MV-4-11 (cell line): ENCODE measurements at regions not wholly inside any gene's neighbourhood (a gene's known extent, or its start where the extent isn't known, plus 50 kb on each side); places are given as distances from the start of the nearest gene placed in this dataset.
"Not testable (repeated sequence)": the region's sequence is repeated elsewhere in the genome, so short reads cannot be mapped to it uniquely, and the experiment has no call there.

Source experiments
- DNase-seq: peaks from one replicate; lab custom pipeline; 2025; lab: John Stamatoyannopoulos, UW

GRCh38 chr22:48510599-48510998 lies 1317.1 kb downstream of the BRD1 start:
- no peak for DNase-seq

GRCh38 chr22:48507595-48508350 lies 1319.9 kb downstream of the BRD1 start:
- no peak for DNase-seq

- no peak for DNase-seq
Observed at GRCh38 chr22:48507171-48507570, 1320.5 kb downstream of the BRD1 start.

GRCh38 chr22:48506506-48507145 lies 1321.0 kb downstream of the BRD1 start:
- DNase-seq, result no peak

- no peak for DNase-seq
Observed at GRCh38 chr22:48505891-48506290, 1321.8 kb downstream of the BRD1 start.

GRCh38 chr22:48504519-48505140 lies 1323.0 kb downstream of the BRD1 start:
- no peak for DNase-seq

- DNase-seq, result no peak
Observed at GRCh38 chr22:48503876-48504275, 1323.8 kb downstream of the BRD1 start.

GRCh38 chr22:48503035-48503625 lies 1324.5 kb downstream of the BRD1 start:
- no peak for DNase-seq

GRCh38 chr22:48501231-48501750 lies 1326.4 kb downstream of the BRD1 start:
- no peak for DNase-seq

GRCh38 chr22:48500471-48501230 lies 1327.0 kb downstream of the BRD1 start:
- no peak for DNase-seq

- no peak for DNase-seq
Observed at GRCh38 chr22:48499456-48500425, 1327.9 kb downstream of the BRD1 start.

- DNase-seq, result no peak
Observed at GRCh38 chr22:48498526-48499331, 1328.9 kb downstream of the BRD1 start.

- not testable (repeated sequence) for DNase-seq
Observed at GRCh38 chr22:48497743-48498520, 1329.7 kb downstream of the BRD1 start.

- DNase-seq, result no peak
Observed at GRCh38 chr22:48496987-48497650, 1330.6 kb downstream of the BRD1 start.

- DNase-seq, result no peak
Observed at GRCh38 chr22:48496226-48496845, 1331.3 kb downstream of the BRD1 start.

- DNase-seq, result no peak
Observed at GRCh38 chr22:48495751-48496080, 1332.0 kb downstream of the BRD1 start.

GRCh38 chr22:48494968-48495750 lies 1332.5 kb downstream of the BRD1 start:
- no peak for DNase-seq
